Common myeloid progenitor, CD34-positive (primary cell): ENCODE measurements at regions not wholly inside any gene's neighbourhood (a gene's known extent, or its start where the extent isn't known, plus 50 kb on each side); places are given as distances from the start of the nearest gene placed in this dataset.

Source experiments
- CTCF ChIA-PET: fragments of 350-600 bp; sonication (Branson Sonifier 250); formaldehyde crosslinking; loops from one replicate; lab custom pipeline; 2021; ENCODE audit warnings: antibody characterized with exemption; lab: Charles Lee
- POLR2A ChIA-PET: fragments of 350-600 bp; sonication (Branson Sonifier 250); formaldehyde crosslinking; loops from one replicate; lab custom pipeline; 2021; ENCODE audit warnings: antibody characterized with exemption; lab: Charles Lee
- DNase-seq, 3 donors: peaks; one replicate each; pipeline versions ENCODE4 v3.0.0 to v3.0.0-alpha.2; 2013
- H3K27ac ChIP-seq, 2 experiments: 1 replicate in 1 of 2; 2 replicates in 1 of 2; pipeline ENCODE4 v1.7.0; 2013; ENCODE audit warnings: inconsistent platforms in 2 of 2, low read length in 2 of 2, mild to moderate bottlenecking in 2 of 2, low read depth in 1 of 2, moderate library complexity in 1 of 2; ENCODE audit not compliant: severe bottlenecking in 2 of 2, insufficient read depth in 1 of 2, poor library complexity in 1 of 2
- H3K27me3 ChIP-seq, 5 experiments: replicated peaks in 2 of 5; 1 replicate in 3 of 5; 2 replicates in 2 of 5; pipeline versions ENCODE4 v1.6.1 to v1.7.0; 2013; ENCODE audit warnings: low read length in 4 of 5, mild to moderate bottlenecking in 2 of 5, moderate library complexity in 2 of 5, inconsistent platforms in 1 of 5; ENCODE audit not compliant: insufficient read depth in 5 of 5, control insufficient read depth in 4 of 5
- H3K36me3 ChIP-seq, 4 experiments: 1 replicate in 2 of 4; 2 replicates in 2 of 4; pipeline versions ENCODE4 v1.6.1 to v1.7.0; 2013; ENCODE audit warnings: low read length in 3 of 4, control low read depth in 1 of 4, mild to moderate bottlenecking in 1 of 4; ENCODE audit not compliant: control insufficient read depth in 4 of 4, insufficient read depth in 4 of 4
- H3K4me1 ChIP-seq, 4 experiments: 1 replicate in 3 of 4; 2 replicates in 1 of 4; pipeline versions ENCODE4 v1.6.1 to v1.7.1; 2013; ENCODE audit warnings: low read length in 3 of 4, mild to moderate bottlenecking in 3 of 4, control low read depth in 1 of 4, inconsistent platforms in 1 of 4, moderate library complexity in 1 of 4; ENCODE audit not compliant: control insufficient read depth in 4 of 4, insufficient read depth in 4 of 4; ENCODE audit errors: control extremely low read depth in 1 of 4
- H3K4me3 ChIP-seq, 7 experiments: 1 replicate in 4 of 7; 2 replicates in 3 of 7; pipeline versions ENCODE4 v1.5.1 to v1.7.0; 2013; ENCODE audit warnings: mild to moderate bottlenecking in 7 of 7, low read length in 6 of 7, moderate library complexity in 6 of 7, inconsistent platforms in 2 of 7, low read depth in 2 of 7, control low read depth in 1 of 7; ENCODE audit not compliant: insufficient read depth in 4 of 7, control insufficient read depth in 1 of 7; ENCODE audit errors: extremely low read depth in 1 of 7
- H3K9me3 ChIP-seq, 5 experiments: 1 replicate in 4 of 5; 2 replicates in 1 of 5; pipeline versions ENCODE4 v1.6.1 to v1.7.1; 2013; ENCODE audit warnings: low read length in 4 of 5, mild to moderate bottlenecking in 2 of 5, inconsistent platforms in 1 of 5, low read depth in 1 of 5, moderate library complexity in 1 of 5; ENCODE audit not compliant: control insufficient read depth in 4 of 5, insufficient read depth in 2 of 5; ENCODE audit errors: control extremely low read depth in 1 of 5
- WGBS: methylation state at CpG from one replicate; pipeline ENCODE4 v1.1.5; 2013; ENCODE audit not compliant: insufficient coverage; 5-methylcytosine and 5-hydroxymethylcytosine counted together

DNA sequence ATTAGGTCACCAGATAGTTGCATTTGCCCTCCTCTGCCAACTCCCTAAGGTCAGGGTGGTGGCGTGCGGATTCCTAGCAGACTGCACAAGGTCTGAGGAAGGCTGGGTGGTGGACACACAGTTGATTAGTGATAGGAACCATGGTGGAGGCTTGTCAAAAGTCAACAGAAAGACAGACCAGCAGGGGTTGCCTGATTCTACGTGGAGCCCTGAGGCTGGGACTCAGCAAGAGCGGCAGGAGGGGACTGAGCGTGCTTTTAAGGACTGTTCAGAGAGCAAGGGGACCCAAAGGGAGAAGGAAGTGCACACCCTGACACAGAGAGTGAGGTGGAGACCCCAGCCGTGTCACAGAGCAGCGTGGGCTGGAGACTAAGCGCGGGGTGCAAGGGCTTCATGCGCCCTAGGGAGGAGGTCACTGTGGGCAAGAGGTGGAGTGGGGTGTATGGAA, 513.2 kb downstream of the RNF144A start:
- Histone ChIP-seq H3K4me3 (peak overlapping the region in 6 of 7 experiments; percentile 4 to 72 (median 56)), H3K27me3 (no peaks in the 10 kb centered on the region), H3K4me1 (peaks cover 13 to 29% (median 22%) of the 10 kb centered on the region in 4 experiments), H3K9me3 (peaks cover 0 to 10% (median 4%) of the 10 kb centered on the region in 5 experiments), H3K36me3 (no peaks in the 10 kb centered on the region), H3K27ac (no peak overlapping the region)
- DNase-seq = peak in 1 of 3 donors; percentile 29
- CTCF ChIA-PET = interaction anchor here (1.0 kb wide), 1 partner anchor 1090 kb away, joined by 3 read pairs; no protein-coding TSS in a partner anchor
- POLR2A ChIA-PET = no interaction called here
- whole genome bisulfite sequencing = 82% methylated on average over 10 of the region's 10 CpGs

DNA sequence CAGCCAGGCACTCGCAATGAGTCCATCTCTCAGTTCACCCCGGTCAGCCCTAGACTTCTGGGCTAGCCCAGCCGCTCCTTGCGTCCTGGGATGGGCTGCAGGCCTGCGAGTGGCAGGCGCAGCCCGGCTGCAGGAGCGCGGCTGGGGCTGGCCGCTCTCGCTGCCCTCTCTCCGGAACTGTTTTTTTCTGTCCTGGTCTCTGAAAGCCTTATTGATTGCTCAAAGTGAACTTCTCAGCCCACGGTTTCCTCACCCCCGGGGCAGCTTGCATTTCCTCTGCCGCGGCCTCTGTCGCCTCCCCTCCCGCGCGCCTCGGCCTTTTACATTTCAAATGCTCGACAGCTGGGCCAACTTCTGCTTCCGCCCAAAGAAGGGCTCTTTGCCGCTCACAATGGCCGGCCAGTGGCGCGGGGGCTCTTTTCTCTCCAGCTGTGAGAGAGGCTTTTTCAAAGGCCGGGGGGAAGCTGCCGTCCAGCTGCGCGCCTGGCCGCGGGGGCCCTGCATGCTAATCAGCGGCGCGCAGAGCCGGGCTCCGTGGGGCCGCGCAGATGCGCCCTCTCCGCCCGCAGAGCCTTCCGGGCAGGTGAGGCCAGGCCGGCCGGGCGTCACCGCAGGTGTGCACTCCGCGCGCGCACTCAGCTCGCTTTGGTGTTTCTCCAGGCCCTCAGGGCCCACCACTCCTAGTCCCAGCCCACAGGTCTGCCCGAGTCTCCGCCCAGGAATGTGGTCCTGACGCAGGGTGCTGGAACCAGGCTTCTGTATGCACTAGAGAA, 513.8 kb downstream of the RNF144A start:
- ChIA-PET CTCF (interaction anchor here (0.8 to 1.0 kb wide), 2 partner anchors 1090 to 1254 kb away, joined by 3 read pairs; no protein-coding TSS in a partner anchor), POLR2A (no interaction called here)
- WGBS = 4% methylated on average over 45 of the region's 56 CpGs
- Histone ChIP-seq H3K36me3 (no peaks in the 10 kb centered on the region), H3K27ac (no peak overlapping the region), H3K9me3 (peaks cover 0 to 10% (median 4%) of the 10 kb centered on the region in 5 experiments), H3K4me3 (peak overlapping the region; percentile 4 to 72 (median 42)), H3K4me1 (peaks cover 13 to 29% (median 22%) of the 10 kb centered on the region in 4 experiments), H3K27me3 (no peaks in the 10 kb centered on the region)
- DNase-seq = peak; percentile 32 to 85 (median 78)

DNA sequence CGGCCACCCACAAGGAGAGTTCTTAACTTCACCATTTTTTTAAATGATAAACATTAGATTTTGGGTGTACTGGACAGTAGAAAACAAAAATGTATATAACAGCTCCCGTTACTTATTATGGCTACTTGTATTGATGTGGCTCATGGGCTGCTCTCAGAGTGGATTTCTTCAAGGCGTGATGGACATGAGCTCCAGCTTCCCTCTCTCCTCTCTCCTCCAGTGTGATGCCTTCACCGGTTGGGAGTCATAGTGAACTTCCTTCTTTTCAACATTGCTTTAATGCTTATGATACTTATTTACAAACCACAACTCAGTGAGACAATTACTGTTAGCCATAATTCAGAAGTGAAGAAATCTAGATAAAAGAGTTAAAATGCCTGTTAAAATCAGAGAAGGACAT, 515.2 kb downstream of the RNF144A start:
- ChIA-PET CTCF (no interaction called here), POLR2A (no interaction called here)
- Histone ChIP-seq H3K4me3 (no peak overlapping the region), H3K27me3 (no peaks in the 10 kb centered on the region), H3K36me3 (no peaks in the 10 kb centered on the region), H3K27ac (no peak overlapping the region), H3K4me1 (peaks cover 13 to 29% (median 22%) of the 10 kb centered on the region in 4 experiments), H3K9me3 (peaks cover 0 to 10% (median 4%) of the 10 kb centered on the region in 5 experiments)
- 81% methylated on average over 2 of the region's 4 CpGs for WGBS
- DNase-seq = peak in 2 of 3 donors; percentile 31 to 46

DNA sequence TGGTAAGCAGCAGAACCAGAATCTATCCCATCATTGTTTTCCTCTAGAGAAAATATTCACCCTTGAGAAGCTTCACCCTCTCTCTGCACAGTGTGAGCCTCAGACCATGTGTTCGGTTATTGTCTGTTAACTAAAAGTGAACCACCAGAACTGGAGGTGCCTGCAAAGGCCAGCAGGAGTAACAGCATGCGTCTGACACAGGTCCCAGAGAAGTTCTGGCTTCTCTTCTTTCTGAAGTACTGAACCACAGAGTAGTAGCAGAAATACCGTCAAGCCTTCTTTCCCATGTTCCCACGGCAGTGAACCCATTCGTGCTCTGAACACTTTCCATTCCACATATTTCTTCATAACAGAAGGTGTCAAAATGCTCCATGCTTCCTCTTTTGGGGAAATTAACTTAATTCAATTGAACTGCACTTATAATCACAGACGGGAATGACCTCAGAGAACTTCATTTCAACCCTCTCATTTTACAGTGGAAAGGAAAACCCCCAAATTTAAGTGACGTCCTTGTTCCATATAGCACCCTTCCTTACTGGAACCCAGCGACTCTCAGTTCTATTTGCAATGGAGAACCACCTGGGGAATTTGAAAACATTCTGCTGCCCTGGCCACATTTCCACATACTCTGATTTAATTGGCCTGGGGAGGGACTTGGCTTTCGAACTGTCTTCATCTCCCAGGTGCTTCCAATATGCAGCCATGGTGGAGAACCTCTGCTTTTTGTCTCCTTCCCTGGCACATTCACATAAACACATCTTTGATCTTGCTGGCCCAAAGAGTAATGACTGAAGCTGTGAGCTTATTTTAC, 519.1 kb downstream of the RNF144A start:
- peaks cover 0 to 1% (median under 1%) of the 10 kb centered on the region in 4 experiments for H3K4me1 ChIP-seq
- H3K27me3 ChIP-seq = no peaks in the 10 kb centered on the region
- no peaks in the 10 kb centered on the region for H3K36me3 ChIP-seq
- no peak overlapping the region for H3K27ac ChIP-seq
- peaks cover 0 to 10% (median 4%) of the 10 kb centered on the region in 5 experiments for H3K9me3 ChIP-seq
- WGBS = 95% methylated on average over 6 of the region's 9 CpGs
- H3K4me3 ChIP-seq = no peak overlapping the region
- POLR2A ChIA-PET = no interaction called here
- DNase-seq = no peak
- CTCF ChIA-PET = no interaction called here

- no peak overlapping the region for H3K4me3 ChIP-seq
- H3K36me3 ChIP-seq = no peaks in the 10 kb centered on the region
- ChIA-PET CTCF (no interaction called here), POLR2A (no interaction called here)
- H3K27me3 ChIP-seq = no peaks in the 10 kb centered on the region
- no peak for DNase-seq
- H3K4me1 ChIP-seq = no peaks in the 10 kb centered on the region
- no peak overlapping the region for H3K27ac ChIP-seq
- peaks cover 0 to 10% (median 4%) of the 10 kb centered on the region in 5 experiments for H3K9me3 ChIP-seq
Measured at GRCh38 chr2:7437141-7437540, 519.9 kb downstream of the RNF144A start.

DNA sequence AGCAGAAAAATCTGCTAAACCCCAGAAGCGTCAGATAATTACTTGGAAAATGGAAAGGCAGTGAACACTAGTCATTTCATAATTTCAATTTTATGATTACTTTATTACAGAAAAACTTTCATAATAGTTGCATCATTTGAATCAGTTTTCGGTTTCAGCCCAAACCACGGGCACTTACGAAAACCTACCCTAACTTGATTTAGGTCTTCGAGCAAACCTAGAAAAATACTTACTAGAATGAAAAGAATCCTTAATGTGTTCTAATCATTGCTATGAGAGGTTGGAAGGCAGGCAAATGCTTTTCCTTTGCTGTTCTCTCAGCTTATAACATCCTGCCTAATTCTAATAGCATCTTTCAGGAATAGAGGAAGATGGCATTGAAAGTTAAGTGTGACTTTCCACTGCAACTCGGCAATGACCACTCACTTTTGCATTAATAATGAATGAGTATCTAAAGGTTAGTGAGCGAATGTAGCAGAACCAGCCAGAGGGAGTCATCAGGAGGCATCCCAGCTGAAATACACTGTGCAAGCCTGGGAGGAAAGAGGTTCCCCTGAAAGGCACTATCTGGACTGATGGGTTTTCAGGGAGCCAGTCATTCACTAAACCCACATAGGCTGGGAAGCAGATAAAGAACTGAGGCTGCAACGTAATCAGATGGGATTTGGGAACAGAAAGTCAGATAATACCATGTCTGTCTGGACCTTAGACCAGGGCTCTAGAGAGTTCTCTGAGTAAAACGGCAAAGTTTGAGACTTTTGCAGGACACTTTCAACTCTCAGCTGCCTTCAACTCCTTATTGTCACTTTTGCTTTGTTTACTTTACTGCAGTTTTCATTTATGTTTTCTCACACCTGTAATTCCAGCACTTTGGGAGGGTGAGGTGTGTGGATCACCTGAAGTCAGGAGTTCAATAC, 520.8 kb downstream of the RNF144A start:
- H3K4me3 ChIP-seq = no peak overlapping the region
- DNase-seq = no peak

More for the DNA sequence above, 520.8 kb downstream of the RNF144A start:
- Histone ChIP-seq H3K4me1 (no peaks in the 10 kb centered on the region), H3K36me3 (no peaks in the 10 kb centered on the region), H3K9me3 (peaks cover 0 to 7% (median 2%) of the 10 kb centered on the region in 5 experiments), H3K27me3 (no peaks in the 10 kb centered on the region), H3K27ac (no peak overlapping the region)
- WGBS = 100% methylated on average over 6 of the region's 9 CpGs
- POLR2A ChIA-PET = no interaction called here
- CTCF ChIA-PET = no interaction called here
